ENCODE measurements at regions not wholly inside any gene's neighbourhood (a gene's known extent, or its start where the extent isn't known, plus 50 kb on each side); places are given as distances from the start of the nearest gene placed in this dataset.

DNA sequence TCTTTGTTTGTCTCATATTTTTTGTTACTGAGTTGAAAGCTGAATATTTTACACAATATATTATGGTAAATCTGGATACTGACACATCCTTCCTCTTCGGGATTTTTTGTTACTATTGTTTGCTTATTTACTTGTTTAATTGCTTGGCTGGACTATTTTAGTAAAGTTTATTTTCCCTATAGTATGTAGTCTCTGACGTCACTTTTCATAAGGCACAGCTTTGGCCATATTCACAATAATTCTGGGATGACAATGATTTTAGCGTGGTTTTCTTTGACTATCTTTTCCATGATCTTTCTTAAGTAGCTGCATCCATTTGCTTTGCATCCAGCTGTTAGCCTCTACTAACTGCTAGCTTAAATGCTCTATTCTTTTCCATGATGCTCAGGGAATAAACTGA lies 552.4 kb downstream of the VGLL3 start:
- TF ChIP-seq EZH2 (IDR thresholded peaks at IDR 0.05; ENCODE audit: insufficient read depth, poor library complexity, severe bottlenecking) (no peak), EZH2phosphoT487 (IDR thresholded peaks at IDR 0.05; ENCODE audit: insufficient read depth, low read depth) (no peak)

Data from GM23248 (cell line).